ENCODE measurements at regions not wholly inside any gene's neighbourhood (a gene's known extent, or its start where the extent isn't known, plus 50 kb on each side); places are given as distances from the start of the nearest gene placed in this dataset.

- H3K9ac ChIP-seq (ENCODE audit: insufficient read depth in 1 of 2, low read length in 2 of 2): no peak overlapping the region
- TF ChIP-seq CTCF (IDR thresholded peaks at IDR 0.05; ENCODE audit: control extremely low read depth, extremely low read depth): no peak
- WGBS, 2 donors: 40 to 53% methylated on average over 1 of the region's 1 CpG
- DNase-seq (no peak), ATAC-seq (ENCODE audit: insufficient read depth, low FRiP score) (no peak)
- no peak overlapping the region for H3K27ac ChIP-seq (ENCODE audit: low read depth in 1 of 2, low read length in 1 of 2)
- H3K9me3 ChIP-seq (ENCODE audit: control insufficient read depth in 4 of 4, insufficient read depth in 3 of 4, low read length in 3 of 4): no peaks in the 10 kb centered on the region
- H3K36me3 ChIP-seq (ENCODE audit: control insufficient read depth in 4 of 4, insufficient read depth in 4 of 4, low read length in 4 of 4): no peaks in the 10 kb centered on the region
- H3K4me1 ChIP-seq (ENCODE audit: control insufficient read depth in 5 of 5, insufficient read depth in 5 of 5, low read length in 5 of 5): no peaks in the 10 kb centered on the region
- no peak overlapping the region for H3K4me3 ChIP-seq
- no peaks in the 10 kb centered on the region for H3K27me3 ChIP-seq (ENCODE audit: control insufficient read depth in 3 of 3, insufficient read depth in 3 of 3, low read length in 2 of 3)
Observed at GRCh38 chr4:66059136-66059535, 388.8 kb upstream of the EPHA5 start.

- H3K27ac ChIP-seq (ENCODE audit: low read depth in 1 of 2, low read length in 1 of 2): no peak overlapping the region
- no peaks in the 10 kb centered on the region for H3K36me3 ChIP-seq (ENCODE audit: control insufficient read depth in 4 of 4, insufficient read depth in 4 of 4, low read length in 4 of 4)
- H3K9me3 ChIP-seq (ENCODE audit: control insufficient read depth in 4 of 4, insufficient read depth in 3 of 4, low read length in 3 of 4): no peaks in the 10 kb centered on the region
Observed at GRCh38 chr4:66055999-66056398, 385.7 kb upstream of the EPHA5 start.

GRCh38 chr4:66052426-66052825 is 382.1 kb upstream of the EPHA5 start:
- H3K9ac ChIP-seq (ENCODE audit: insufficient read depth in 1 of 2, low read length in 2 of 2): no peak overlapping the region
- no peaks in the 10 kb centered on the region for H3K4me1 ChIP-seq (ENCODE audit: control insufficient read depth in 5 of 5, insufficient read depth in 5 of 5, low read length in 5 of 5)
- WGBS, 2 donors: 70 to 71% methylated on average over 2 of the region's 2 CpGs
- DNase-seq (no peak), ATAC-seq (ENCODE audit: insufficient read depth, low FRiP score) (no peak)
- no peak for TF ChIP-seq CTCF (IDR thresholded peaks at IDR 0.05; ENCODE audit: control extremely low read depth, extremely low read depth)
- no peaks in the 10 kb centered on the region for H3K36me3 ChIP-seq (ENCODE audit: control insufficient read depth in 4 of 4, insufficient read depth in 4 of 4, low read length in 4 of 4)
- no peaks in the 10 kb centered on the region for H3K9me3 ChIP-seq (ENCODE audit: control insufficient read depth in 4 of 4, insufficient read depth in 3 of 4, low read length in 3 of 4)
- H3K27ac ChIP-seq (ENCODE audit: low read depth in 1 of 2, low read length in 1 of 2): no peak overlapping the region
- no peaks in the 10 kb centered on the region for H3K27me3 ChIP-seq (ENCODE audit: control insufficient read depth in 3 of 3, insufficient read depth in 3 of 3, low read length in 2 of 3)
- H3K4me3 ChIP-seq: no peak overlapping the region

More at GRCh38 chr4:66055999-66056398, 385.7 kb upstream of the EPHA5 start:
- Histone ChIP-seq H3K4me1 (ENCODE audit: control insufficient read depth in 5 of 5, insufficient read depth in 5 of 5, low read length in 5 of 5) (no peaks in the 10 kb centered on the region), H3K27me3 (ENCODE audit: control insufficient read depth in 3 of 3, insufficient read depth in 3 of 3, low read length in 2 of 3) (no peaks in the 10 kb centered on the region), H3K9ac (ENCODE audit: insufficient read depth in 1 of 2, low read length in 2 of 2) (no peak overlapping the region), H3K4me3 (no peak overlapping the region)
- no peak for TF ChIP-seq CTCF (IDR thresholded peaks at IDR 0.05; ENCODE audit: control extremely low read depth, extremely low read depth)
- DNase-seq: no peak
- no peak for ATAC-seq (ENCODE audit: insufficient read depth, low FRiP score)

GRCh38 chr4:66048861-66049260 is 378.6 kb upstream of the EPHA5 start:
- H3K9me3 ChIP-seq (ENCODE audit: control insufficient read depth in 4 of 4, insufficient read depth in 3 of 4, low read length in 3 of 4): no peaks in the 10 kb centered on the region
- no peak overlapping the region for H3K27ac ChIP-seq (ENCODE audit: low read depth in 1 of 2, low read length in 1 of 2)
- H3K27me3 ChIP-seq (ENCODE audit: control insufficient read depth in 3 of 3, insufficient read depth in 3 of 3, low read length in 2 of 3): no peaks in the 10 kb centered on the region
- 72 to 85% methylated on average over 2 of the region's 2 CpGs for WGBS, 2 donors
- no peak for TF ChIP-seq CTCF (IDR thresholded peaks at IDR 0.05; ENCODE audit: control extremely low read depth, extremely low read depth)
- DNase-seq (no peak), ATAC-seq (ENCODE audit: insufficient read depth, low FRiP score) (no peak)
- no peaks in the 10 kb centered on the region for H3K4me1 ChIP-seq (ENCODE audit: control insufficient read depth in 5 of 5, insufficient read depth in 5 of 5, low read length in 5 of 5)
- H3K36me3 ChIP-seq (ENCODE audit: control insufficient read depth in 4 of 4, insufficient read depth in 4 of 4, low read length in 4 of 4): no peaks in the 10 kb centered on the region
- no peak overlapping the region for H3K4me3 ChIP-seq
- H3K9ac ChIP-seq (ENCODE audit: insufficient read depth in 1 of 2, low read length in 2 of 2): no peak overlapping the region

Data from lung (tissue), 11 donors.